ENCODE measurements at regions not wholly inside any gene's neighbourhood (a gene's known extent, or its start where the extent isn't known, plus 50 kb on each side); places are given as distances from the start of the nearest gene placed in this dataset.

- in situ Hi-C loops (cut with HindIII; ENCODE audit: low sequenced_read_pairs): no loop called here
Observed at GRCh38 chr2:207233731-207234130, 68.0 kb upstream of the KLF7 start.

DNA sequence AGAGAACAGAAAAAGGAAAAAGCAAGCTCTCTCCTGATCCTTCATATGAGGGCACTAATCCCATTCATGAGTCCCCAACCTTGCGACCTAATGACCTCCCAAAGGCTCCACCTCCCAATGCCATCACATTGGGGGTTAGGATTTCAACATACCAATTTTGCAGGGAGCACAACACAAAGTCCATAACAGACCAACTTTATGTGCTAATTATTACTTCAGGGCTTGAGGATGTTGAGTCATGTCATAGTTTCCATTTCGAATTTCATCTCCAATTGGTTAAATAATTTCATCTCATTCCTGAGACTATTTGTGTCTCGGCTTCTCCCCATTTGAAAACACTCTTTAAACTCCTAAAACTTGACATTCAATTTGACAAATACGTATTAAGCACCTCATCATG is 69.9 kb upstream of the KLF7 start:
- in situ Hi-C loops (cut with HindIII; ENCODE audit: low sequenced_read_pairs): no loop called here

- in situ Hi-C loops (cut with HindIII; ENCODE audit: low sequenced_read_pairs): no loop called here
Observed at GRCh38 chr2:207236156-207236935, 70.6 kb upstream of the KLF7 start.

- in situ Hi-C loops (cut with HindIII; ENCODE audit: low sequenced_read_pairs): no loop called here
Observed at GRCh38 chr2:207238831-207239701, 73.3 kb upstream of the KLF7 start.

DNA sequence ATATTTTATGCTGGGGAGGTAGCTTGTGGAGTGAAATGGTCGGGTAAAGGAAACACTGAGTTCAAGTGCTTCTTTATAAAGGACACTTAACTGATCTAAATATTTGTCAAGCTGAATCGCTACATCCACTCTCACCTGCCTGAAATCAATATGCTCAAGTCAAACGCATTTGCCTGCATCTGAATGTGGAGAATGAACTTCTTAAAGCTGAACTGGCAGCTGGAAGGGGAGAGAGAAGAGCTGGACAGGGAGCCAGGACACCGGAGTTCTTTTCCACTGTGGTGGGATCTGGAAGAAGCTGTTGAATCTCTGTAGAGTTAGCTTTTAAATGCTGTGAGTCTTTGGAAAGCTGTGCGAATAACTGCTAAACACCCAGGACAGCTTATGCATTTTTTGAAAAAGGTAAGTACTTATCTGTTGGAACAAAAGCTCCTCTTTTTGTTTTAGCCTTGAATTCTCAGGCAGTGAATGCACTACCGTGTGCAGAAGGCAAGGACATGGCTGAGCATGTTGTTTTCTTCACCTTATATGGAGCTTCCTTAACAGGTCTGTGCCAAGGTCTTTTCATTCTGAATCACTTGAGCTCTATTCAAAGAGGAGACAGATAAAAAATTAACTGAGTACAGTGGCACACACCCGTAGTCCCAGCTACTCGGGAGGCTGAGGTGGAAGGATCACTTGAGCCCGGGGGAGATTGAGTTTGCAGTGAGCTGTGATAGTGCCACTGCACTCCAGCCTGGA is 74.2 kb upstream of the KLF7 start:
- in situ Hi-C loops (cut with HindIII; ENCODE audit: low sequenced_read_pairs): loop anchor here (5.0 kb wide), 1 partner anchor 67 kb away; no protein-coding TSS in a partner anchor

DNA sequence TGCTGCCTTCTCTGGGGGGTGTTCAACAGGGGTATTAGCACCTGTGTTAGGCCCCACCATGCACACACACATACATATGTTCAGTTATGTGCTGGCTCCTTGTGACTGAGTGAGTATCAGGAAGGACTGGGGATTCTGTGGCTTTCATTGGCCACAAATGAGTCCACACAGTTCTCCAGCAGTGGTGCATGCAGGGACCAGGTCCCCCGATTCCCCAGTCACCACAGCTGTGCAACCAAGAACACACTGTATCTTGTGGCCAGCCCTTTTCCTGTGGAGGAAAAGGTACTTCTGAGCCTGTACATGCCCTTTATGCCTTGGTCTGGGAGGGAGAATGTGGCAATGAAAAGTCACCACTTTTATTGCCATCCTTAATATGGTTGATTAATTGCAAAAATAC is 74.9 kb upstream of the KLF7 start:
- in situ Hi-C loops (cut with HindIII; ENCODE audit: low sequenced_read_pairs): loop anchor here (5.0 kb wide), 1 partner anchor 67 kb away; no protein-coding TSS in a partner anchor

GRCh38 chr2:207241198-207241597 is 75.5 kb upstream of the KLF7 start:
- in situ Hi-C loops (cut with HindIII; ENCODE audit: low sequenced_read_pairs): loop anchor here (5.0 kb wide), 1 partner anchor 66 kb away; no protein-coding TSS in a partner anchor

DNA sequence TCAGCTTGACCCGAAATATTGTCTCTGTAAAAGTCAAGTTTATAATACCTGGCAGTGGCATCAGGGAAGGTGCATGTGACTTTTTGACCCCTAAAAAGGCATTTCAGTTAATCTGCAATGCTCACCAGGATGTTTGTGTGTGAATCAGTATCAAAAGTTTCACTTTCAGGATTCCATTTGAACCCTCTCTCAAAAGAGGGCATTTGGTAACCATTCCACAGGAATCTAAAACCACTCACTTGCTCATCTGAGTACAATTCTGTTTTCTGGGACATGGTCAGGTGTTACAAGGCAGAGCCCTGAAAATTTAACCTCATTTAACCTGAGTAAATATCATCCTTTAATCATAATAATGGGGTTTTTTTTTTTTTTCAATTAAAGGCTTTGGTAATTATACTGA is 77.9 kb upstream of the KLF7 start:
- in situ Hi-C loops (cut with HindIII; ENCODE audit: low sequenced_read_pairs): loop anchor here (5.0 kb wide), 1 partner anchor 64 kb away; no protein-coding TSS in a partner anchor

- in situ Hi-C loops (cut with HindIII; ENCODE audit: low sequenced_read_pairs): loop anchor here (5.0 kb wide), 1 partner anchor 62 kb away; no protein-coding TSS in a partner anchor
Observed at GRCh38 chr2:207244971-207245925, 79.5 kb upstream of the KLF7 start.

GRCh38 chr2:207248702-207249377 is 83.1 kb upstream of the KLF7 start:
- in situ Hi-C loops (cut with HindIII; ENCODE audit: low sequenced_read_pairs): no loop called here

DNA sequence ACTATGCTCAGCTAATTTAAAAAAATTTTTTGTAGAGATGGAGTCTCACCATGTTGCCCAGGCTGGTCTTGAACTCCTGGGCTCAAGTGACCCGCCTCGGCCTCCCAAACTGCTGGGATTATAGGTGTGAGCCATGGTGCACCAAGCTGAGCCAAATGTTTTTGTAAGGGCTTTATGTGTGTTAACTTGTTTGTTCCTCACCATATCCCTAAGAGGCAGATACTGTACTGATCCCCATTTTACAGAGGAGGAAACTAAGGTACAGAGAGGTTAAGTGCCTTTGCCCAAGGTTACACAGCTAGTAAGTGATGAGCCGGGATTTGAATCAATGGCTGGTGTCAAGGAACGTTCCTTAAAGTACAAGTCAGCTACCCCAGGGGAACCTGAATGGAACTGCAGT is 85.3 kb upstream of the KLF7 start:
- in situ Hi-C loops (cut with HindIII; ENCODE audit: low sequenced_read_pairs): no loop called here

DNA sequence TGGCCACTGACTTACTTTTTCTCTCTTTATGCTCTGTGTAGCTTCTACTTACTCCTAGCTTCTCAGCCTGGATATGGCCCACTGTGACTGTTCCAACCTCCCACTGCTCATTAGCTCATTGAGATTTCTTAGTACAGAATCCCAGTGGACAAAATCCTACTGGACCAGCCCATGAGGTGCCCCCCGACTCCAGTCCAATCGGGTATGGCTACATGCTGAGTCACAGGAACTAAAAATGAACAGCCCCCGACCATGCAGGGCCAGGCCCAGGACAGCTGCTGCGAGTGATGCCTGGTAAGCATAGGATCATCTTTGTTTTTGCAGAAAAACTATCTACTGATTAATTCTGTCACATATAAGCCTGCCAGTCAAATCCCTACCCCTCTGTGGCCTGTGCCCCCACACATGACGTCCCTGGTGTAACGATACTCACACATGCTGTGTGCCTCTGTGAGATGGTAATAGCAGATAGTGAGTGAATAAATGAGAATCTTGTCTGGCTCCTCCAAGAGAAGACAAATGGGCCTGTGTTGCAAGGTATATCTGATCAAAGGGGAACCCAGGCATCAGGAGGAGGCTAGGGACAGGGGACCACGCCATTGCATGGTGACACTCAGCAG is 85.9 kb upstream of the KLF7 start:
- in situ Hi-C loops (cut with HindIII; ENCODE audit: low sequenced_read_pairs): no loop called here

GRCh38 chr2:207252416-207252815 is 86.7 kb upstream of the KLF7 start:
- in situ Hi-C loops (cut with HindIII; ENCODE audit: low sequenced_read_pairs): no loop called here

- in situ Hi-C loops (cut with HindIII; ENCODE audit: low sequenced_read_pairs): no loop called here
Observed at GRCh38 chr2:207252979-207253645, 87.4 kb upstream of the KLF7 start.

GRCh38 chr2:207253666-207254345 is 88.1 kb upstream of the KLF7 start:
- in situ Hi-C loops (cut with HindIII; ENCODE audit: low sequenced_read_pairs): no loop called here

GRCh38 chr2:207254591-207255464 is 89.1 kb upstream of the KLF7 start:
- in situ Hi-C loops (cut with HindIII; ENCODE audit: low sequenced_read_pairs): no loop called here
